Fibroblast of villous mesenchyme (primary cell): ENCODE measurements at regions not wholly inside any gene's neighbourhood (a gene's known extent, or its start where the extent isn't known, plus 50 kb on each side); places are given as distances from the start of the nearest gene placed in this dataset.
"Not testable (repeated sequence)": the region's sequence is repeated elsewhere in the genome, so short reads cannot be mapped to it uniquely, and the experiment has no call there.

Experiments
- DNase-seq: peaks from one replicate; pipeline ENCODE4 v3.0.0-alpha.2; 2010; ENCODE audit warnings: low read depth
- H3K4me3 ChIP-seq: 2 replicates; pipeline ENCODE4 v1.5.1; 2011; ENCODE audit warnings: low read depth, mild to moderate bottlenecking, low read length
- TF ChIP-seq, protein P1 (sequence below): IDR thresholded peaks from 2 replicates; pipeline ENCODE4 v1.5.1; 2012; ENCODE audit warnings: low read depth, mild to moderate bottlenecking, low read length; ENCODE audit not compliant: insufficient read depth

DNA sequence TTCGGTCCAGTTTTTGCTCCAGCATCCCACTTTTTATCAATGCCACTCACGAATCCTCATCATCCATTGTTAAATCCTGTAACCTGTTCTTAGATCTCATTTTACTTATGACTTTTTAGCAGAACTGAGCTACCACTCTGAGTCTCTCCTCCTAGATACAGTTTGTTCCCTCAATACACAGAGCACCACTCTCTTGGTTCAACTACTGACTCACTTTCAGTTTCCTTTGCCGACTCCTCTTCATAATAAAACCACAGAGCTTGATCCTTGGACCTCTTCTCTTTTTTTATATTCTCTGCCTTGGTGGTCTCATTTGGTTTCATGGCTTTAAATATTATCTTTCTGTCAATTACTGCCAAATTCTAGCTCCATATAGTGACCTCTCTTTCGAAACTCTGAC, 150.3 kb downstream of the SLITRK5 start:
- TF ChIP-seq, protein P1, sequence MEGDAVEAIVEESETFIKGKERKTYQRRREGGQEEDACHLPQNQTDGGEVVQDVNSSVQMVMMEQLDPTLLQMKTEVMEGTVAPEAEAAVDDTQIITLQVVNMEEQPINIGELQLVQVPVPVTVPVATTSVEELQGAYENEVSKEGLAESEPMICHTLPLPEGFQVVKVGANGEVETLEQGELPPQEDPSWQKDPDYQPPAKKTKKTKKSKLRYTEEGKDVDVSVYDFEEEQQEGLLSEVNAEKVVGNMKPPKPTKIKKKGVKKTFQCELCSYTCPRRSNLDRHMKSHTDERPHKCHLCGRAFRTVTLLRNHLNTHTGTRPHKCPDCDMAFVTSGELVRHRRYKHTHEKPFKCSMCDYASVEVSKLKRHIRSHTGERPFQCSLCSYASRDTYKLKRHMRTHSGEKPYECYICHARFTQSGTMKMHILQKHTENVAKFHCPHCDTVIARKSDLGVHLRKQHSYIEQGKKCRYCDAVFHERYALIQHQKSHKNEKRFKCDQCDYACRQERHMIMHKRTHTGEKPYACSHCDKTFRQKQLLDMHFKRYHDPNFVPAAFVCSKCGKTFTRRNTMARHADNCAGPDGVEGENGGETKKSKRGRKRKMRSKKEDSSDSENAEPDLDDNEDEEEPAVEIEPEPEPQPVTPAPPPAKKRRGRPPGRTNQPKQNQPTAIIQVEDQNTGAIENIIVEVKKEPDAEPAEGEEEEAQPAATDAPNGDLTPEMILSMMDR = no peak
- no peak overlapping the region for H3K4me3 ChIP-seq
- no peak for DNase-seq

DNA sequence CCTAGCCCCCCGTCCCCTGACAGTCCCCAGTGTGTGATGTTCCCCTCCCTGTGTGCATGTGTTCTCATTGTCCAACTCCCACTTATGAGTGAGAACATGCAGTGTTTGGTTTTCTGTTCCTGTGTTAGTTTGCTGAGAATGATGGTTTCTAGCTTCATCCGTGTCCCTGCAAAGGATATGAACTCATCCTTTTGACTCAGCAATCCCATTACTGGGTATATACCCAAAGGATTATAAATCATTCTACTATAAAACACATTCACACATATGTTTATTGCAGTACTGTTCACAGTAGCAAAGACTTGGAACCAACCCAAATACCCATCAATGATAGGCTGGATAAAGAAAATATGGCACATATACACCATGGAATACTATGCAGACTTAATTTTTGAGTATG, 155.1 kb downstream of the SLITRK5 start:
- DNase-seq, H3K4me3 ChIP-seq: not testable (repeated sequence)

DNA sequence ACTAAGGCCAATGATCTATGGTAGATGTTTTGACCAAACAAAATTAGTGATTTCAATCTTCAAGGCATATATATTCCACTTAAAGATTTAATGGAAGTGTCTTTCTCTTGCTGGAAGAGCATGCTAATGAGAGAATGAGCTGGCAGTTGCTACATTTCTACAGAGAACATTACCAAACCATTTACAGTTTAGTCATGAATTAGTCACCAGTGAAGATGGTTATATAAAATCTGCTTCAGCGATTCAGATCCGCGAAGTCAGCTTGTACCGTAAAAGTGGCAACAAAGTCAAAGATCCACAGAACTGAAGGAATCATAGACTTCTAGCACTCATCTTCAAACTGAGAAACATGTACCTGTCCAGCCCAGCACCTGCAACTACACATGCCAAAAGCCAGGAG, 156.3 kb downstream of the SLITRK5 start:
- DNase-seq = no peak
- H3K4me3 ChIP-seq = no peak overlapping the region
- TF ChIP-seq, protein P1 = no peak

DNA sequence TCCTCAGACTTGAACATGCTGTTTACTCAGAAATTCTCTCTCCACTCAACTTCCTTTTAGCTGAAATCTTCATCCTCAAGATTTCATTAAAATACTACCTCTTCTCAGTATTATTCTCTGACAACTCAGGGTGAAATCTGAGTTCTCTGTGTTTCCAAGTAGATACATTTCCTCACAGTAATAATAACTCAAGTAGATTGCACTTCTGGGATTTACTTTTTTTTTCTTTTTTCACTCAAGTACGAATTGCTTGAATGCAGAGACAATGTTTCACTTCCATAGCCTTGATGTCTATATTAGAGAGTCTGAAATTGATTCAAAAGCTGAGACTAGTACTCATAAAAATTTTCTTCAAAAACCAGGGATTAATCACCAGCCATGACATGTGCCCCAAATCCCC, 166.4 kb downstream of the SLITRK5 start:
- H3K4me3 ChIP-seq = no peak overlapping the region
- TF ChIP-seq, protein P1 = no peak
- no peak for DNase-seq

DNA sequence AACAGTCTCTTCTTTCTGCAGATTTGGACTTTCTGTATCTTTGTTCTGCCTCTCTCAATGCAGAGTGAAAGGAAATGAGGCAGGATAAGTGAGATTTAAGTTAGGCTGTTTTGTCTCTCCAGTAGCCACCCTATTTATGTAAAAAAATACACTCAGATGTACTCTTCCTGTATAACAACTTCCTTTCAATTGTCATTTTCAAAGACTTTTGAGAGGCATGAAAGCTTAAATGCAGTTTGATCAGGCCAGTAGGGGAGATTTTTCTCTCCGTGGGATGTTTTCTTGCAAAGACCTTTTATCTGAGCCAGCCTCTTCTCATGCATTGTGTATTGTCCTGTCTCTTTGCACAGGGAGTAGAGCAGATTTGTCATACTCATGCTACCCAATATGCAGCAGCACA, 166.8 kb downstream of the SLITRK5 start:
- no peak overlapping the region for H3K4me3 ChIP-seq
- TF ChIP-seq, protein P1 = no peak
- DNase-seq = no peak

DNA sequence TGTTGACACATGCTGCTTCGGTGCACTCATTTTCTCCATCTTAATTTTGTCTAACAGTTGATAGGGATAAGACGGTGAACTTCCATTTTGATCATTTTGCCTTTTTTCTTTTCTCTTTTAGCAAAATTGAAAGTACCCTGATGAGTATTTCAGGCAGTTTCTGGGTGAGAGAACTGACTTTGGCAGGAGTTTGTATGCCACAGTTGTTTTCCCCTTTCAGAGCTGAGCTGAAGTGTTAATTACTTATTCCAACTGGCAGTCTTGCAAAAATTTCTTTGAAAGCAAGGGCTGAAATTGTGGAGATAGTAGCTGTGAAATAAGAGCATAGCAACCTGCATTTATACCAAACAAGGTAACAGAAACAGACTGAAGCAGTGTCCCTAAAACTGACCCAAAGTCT, 180.2 kb downstream of the SLITRK5 start:
- DNase-seq = no peak
- TF ChIP-seq, protein P1 = no peak
- no peak overlapping the region for H3K4me3 ChIP-seq

DNA sequence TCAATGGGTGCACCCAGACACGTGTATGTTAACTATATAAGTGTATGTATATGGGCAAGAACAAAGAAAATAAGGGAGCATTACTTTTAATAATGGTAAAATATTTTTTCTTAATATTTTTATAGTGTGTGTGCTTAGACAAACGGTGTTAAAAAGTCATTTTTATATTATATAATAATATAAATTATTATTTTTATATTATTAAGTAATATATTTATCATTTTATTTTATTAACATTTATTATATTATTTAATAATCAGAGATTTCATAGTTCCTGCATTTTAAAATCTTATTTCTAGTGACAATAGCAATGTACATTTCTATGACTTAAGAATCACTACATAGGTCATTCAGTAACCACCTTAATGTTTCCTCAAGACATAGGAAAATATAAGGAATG, 184.4 kb downstream of the SLITRK5 start:
- no peak for DNase-seq
- no peak overlapping the region for H3K4me3 ChIP-seq
- TF ChIP-seq, protein P1 = no peak

DNA sequence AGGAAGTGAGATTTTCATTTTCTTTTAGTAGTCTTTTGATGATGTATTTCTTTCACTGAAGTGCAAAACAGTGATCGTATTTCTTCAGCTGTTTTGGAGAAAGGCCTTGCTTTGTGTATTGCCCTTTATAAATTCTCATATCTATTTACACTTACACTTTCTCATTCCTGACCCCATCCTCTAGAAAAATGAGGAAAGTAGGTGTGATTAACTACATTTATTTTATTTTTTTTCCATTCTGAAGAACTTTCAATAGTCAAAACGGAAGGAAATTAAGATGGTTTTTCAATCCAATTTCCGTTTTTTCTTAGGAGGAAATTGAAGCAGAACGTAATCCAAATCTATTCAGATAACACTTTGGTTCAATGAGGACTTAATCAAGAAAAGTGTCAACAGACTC, 188.1 kb downstream of the SLITRK5 start:
- TF ChIP-seq, protein P1 = no peak
- no peak overlapping the region for H3K4me3 ChIP-seq
- DNase-seq = no peak
